ENCODE measurements at regions not wholly inside any gene's neighbourhood (a gene's known extent, or its start where the extent isn't known, plus 50 kb on each side); places are given as distances from the start of the nearest gene placed in this dataset.

- 18% methylated on average over 6 of the region's 6 CpGs for WGBS (ENCODE audit: insufficient coverage, insufficient replicate concordance, low lambda C conversion rate, missing lambda C conversion rate)
- Histone ChIP-seq H3K4me3 (no peak overlapping the region), H3K9ac (ENCODE audit: control insufficient read depth, insufficient read depth, low read length) (no peak overlapping the region), H4K20me1 (ENCODE audit: control insufficient read depth, insufficient read depth) (no peaks in the 10 kb centered on the region), H3K4me1 (ENCODE audit: control insufficient read depth, insufficient read depth, low read length) (no peaks in the 10 kb centered on the region), H3K4me2 (ENCODE audit: control insufficient read depth, insufficient read depth) (no peak overlapping the region), H3K36me3 (ENCODE audit: control insufficient read depth in 2 of 2, insufficient read depth in 2 of 2, low read length in 1 of 2) (no peaks in the 10 kb centered on the region), H3K9me3 (replicated peaks; ENCODE audit: control insufficient read depth, insufficient read depth, low read length) (no peaks in the 10 kb centered on the region), H3K79me2 (ENCODE audit: control insufficient read depth, insufficient read depth, low read length) (no peaks in the 10 kb centered on the region), H2AFZ (ENCODE audit: control insufficient read depth, low read depth, low read length) (no peak overlapping the region), H3K27ac (ENCODE audit: control insufficient read depth, insufficient read depth) (no peak overlapping the region), H3K27me3 (replicated peaks in 1 of 2; ENCODE audit: control insufficient read depth in 2 of 2, insufficient read depth in 2 of 2, low read length in 1 of 2) (peaks cover 1 to 7% of the 10 kb centered on the region in 2 experiments; a peak in 2 of 4 replicates)
- TF ChIP-seq ASH2L (IDR thresholded peaks at IDR 0.05; ENCODE audit: borderline replicate concordance, low read depth), result no peak
- no TSS peak for BruUV-seq (replicated peaks)
- DNase-seq (ENCODE audit: low read depth, low spot score), result no peak
- intact Hi-C loops (cut with micrococcal nuclease; ENCODE audit: unreplicated experiment) (no loop called here), in situ Hi-C loops (cut with MboI) (no loop called here)
- POLR2A ChIA-PET, result no interaction called here
- FAIRE-seq, result no peak
- SMC1A ChIA-PET (ENCODE audit: uncharacterized antibody, unreplicated experiment), result interaction anchor here (0.7 kb wide), 1 partner anchor 333 kb away, joined by 3 read pairs; no protein-coding TSS in a partner anchor
- RAD21 ChIA-PET (ENCODE audit: unreplicated experiment), result interaction anchor here (1.1 kb wide), 1 partner anchor 337 kb away, joined by 3 read pairs; no protein-coding TSS in a partner anchor
- ATAC-seq, result no peak
- CTCF ChIA-PET, result interaction anchor here (0.5 kb wide), 1 partner anchor 42 kb away, joined by 3 read pairs; no protein-coding TSS in a partner anchor
These were observed 330.3 kb downstream of the GADD45G start for GRCh38 chr9:89935115-89935514.

GRCh38 chr9:89935801-89936200, 331.0 kb downstream of the GADD45G start:
- Histone ChIP-seq H3K4me1 (ENCODE audit: control insufficient read depth, insufficient read depth, low read length) (no peaks in the 10 kb centered on the region), H3K9me3 (replicated peaks; ENCODE audit: control insufficient read depth, insufficient read depth, low read length) (no peaks in the 10 kb centered on the region), H2AFZ (ENCODE audit: control insufficient read depth, low read depth, low read length) (no peak overlapping the region), H3K27ac (ENCODE audit: control insufficient read depth, insufficient read depth) (no peak overlapping the region), H4K20me1 (ENCODE audit: control insufficient read depth, insufficient read depth) (no peaks in the 10 kb centered on the region), H3K36me3 (ENCODE audit: control insufficient read depth in 2 of 2, insufficient read depth in 2 of 2, low read length in 1 of 2) (no peaks in the 10 kb centered on the region), H3K9ac (ENCODE audit: control insufficient read depth, insufficient read depth, low read length) (no peak overlapping the region), H3K27me3 (replicated peaks in 1 of 2; ENCODE audit: control insufficient read depth in 2 of 2, insufficient read depth in 2 of 2, low read length in 1 of 2) (peaks cover 1 to 5% of the 10 kb centered on the region in 2 experiments; a peak in 2 of 4 replicates), H3K79me2 (ENCODE audit: control insufficient read depth, insufficient read depth, low read length) (no peaks in the 10 kb centered on the region), H3K4me2 (ENCODE audit: control insufficient read depth, insufficient read depth) (no peak overlapping the region), H3K4me3 (no peak overlapping the region)
- in situ Hi-C loops (cut with MboI), result no loop called here
- FAIRE-seq (no peak), DNase-seq (ENCODE audit: low read depth, low spot score) (no peak), ATAC-seq (no peak)
- CTCF ChIA-PET, result interaction anchor here (0.5 kb wide), 1 partner anchor 42 kb away, joined by 3 read pairs; no protein-coding TSS in a partner anchor
- POLR2A ChIA-PET, result no interaction called here
- TF ChIP-seq JUND (IDR thresholded peaks at IDR 0.05; ENCODE audit: low read depth, low read length) (no peak), SMC3 (IDR thresholded peaks at IDR 0.05; ENCODE audit: borderline replicate concordance, low read length) (no peak), BHLHE40 (IDR thresholded peaks at IDR 0.05; ENCODE audit: borderline replicate concordance in 1 of 2, low read depth in 2 of 2, low read length in 1 of 2) (no peak), PML (IDR thresholded peaks at IDR 0.05; ENCODE audit: low read length) (no peak), POLR2A (IDR thresholded peaks at IDR 0.05; ENCODE audit: low read depth, low read length) (no peak), PKNOX1 (IDR thresholded peaks at IDR 0.05) (no peak), USF2 (IDR thresholded peaks at IDR 0.05; ENCODE audit: borderline replicate concordance, low read depth, low read length) (no peak), TCF12 (IDR thresholded peaks at IDR 0.05; ENCODE audit: low read depth, low read length) (no peak), BCL11A (IDR thresholded peaks at IDR 0.05; ENCODE audit: low read depth, low read length) (no peak), KLF5 (IDR thresholded peaks at IDR 0.05; ENCODE audit: partially characterized antibody) (no peak), IRF3 (IDR thresholded peaks at IDR 0.05) (no peak), NFIC (IDR thresholded peaks at IDR 0.05; ENCODE audit: low read depth, low read length) (no peak)
- RAD21 ChIA-PET (ENCODE audit: unreplicated experiment), result no interaction called here
- SMC1A ChIA-PET (ENCODE audit: uncharacterized antibody, unreplicated experiment), result no interaction called here
- BruUV-seq (replicated peaks), result no TSS peak
- intact Hi-C loops (cut with micrococcal nuclease; ENCODE audit: unreplicated experiment), result no loop called here
- WGBS (ENCODE audit: insufficient coverage, insufficient replicate concordance, low lambda C conversion rate, missing lambda C conversion rate), result 35% methylated on average over 4 of the region's 4 CpGs
